WTC11 (cell line): ENCODE measurements at regions not wholly inside any gene's neighbourhood (a gene's known extent, or its start where the extent isn't known, plus 50 kb on each side); places are given as distances from the start of the nearest gene placed in this dataset.

Experiments used
- ATAC-seq: fragments of 200-7000 bp; cut with Tn5 transposase; 2 replicates; pipeline ENCODE4 v1.10.0; 2021; ENCODE audit warnings: mild to moderate bottlenecking, moderate library complexity
- CTCF ChIA-PET: fragments of 300-600 bp; sonication (Branson Sonifier 250); formaldehyde crosslinking; loops from one replicate; lab custom pipeline; 2021; ENCODE audit warnings: antibody characterized with exemption; lab: Charles Lee
- POLR2A ChIA-PET: fragments of 350-600 bp; sonication (Branson Sonifier 250); formaldehyde crosslinking; loops from one replicate; lab custom pipeline; 2021; ENCODE audit warnings: antibody characterized with exemption; lab: Charles Lee
- DNase-seq: peaks from one replicate; pipeline ENCODE4 v3.0.0; 2021; ENCODE audit warnings: low spot score
- H3K27ac Mint-ChIP-seq: 2 replicates; pipeline ENCODE4 v1.8.0; 2021; ENCODE audit warnings: mixed read lengths
- H3K27me3 Mint-ChIP-seq: 2 replicates; pipeline ENCODE4 v1.8.0; 2021; ENCODE audit warnings: low read depth, mild to moderate bottlenecking, moderate library complexity, mixed read lengths
- H3K36me3 Mint-ChIP-seq: 2 replicates; pipeline ENCODE4 v1.8.0; 2021; ENCODE audit warnings: mixed read lengths
- H3K4me1 Mint-ChIP-seq: 2 replicates; pipeline ENCODE4 v1.8.0; 2022; ENCODE audit warnings: mixed read lengths
- H3K4me3 Mint-ChIP-seq: 2 replicates; pipeline ENCODE4 v1.8.0; 2021; ENCODE audit warnings: mild to moderate bottlenecking, moderate library complexity, mixed read lengths
- H3K9me3 Mint-ChIP-seq: 2 replicates; pipeline ENCODE4 v1.8.0; 2021; ENCODE audit warnings: mixed read lengths
- ARID4B ChIP-seq: sonication (generic); formaldehyde crosslinking; IDR thresholded peaks from 2 replicates; pipeline ENCODE4 v1.8.0; 2023; ENCODE audit warnings: missing genetic modification reagents, mild to moderate bottlenecking, borderline replicate concordance
- ATF6 ChIP-seq: sonication (generic); formaldehyde crosslinking; IDR thresholded peaks from 2 replicates; pipeline ENCODE4 v1.8.1; 2023; ENCODE audit warnings: mild to moderate bottlenecking, missing genetic modification reagents
- CBFB ChIP-seq: sonication (generic); formaldehyde crosslinking; IDR thresholded peaks from 2 replicates; pipeline ENCODE4 v1.8.1; 2022; ENCODE audit warnings: mild to moderate bottlenecking, low read depth, missing genetic modification reagents
- CREB1 ChIP-seq: sonication (generic); formaldehyde crosslinking; IDR thresholded peaks from 2 replicates; pipeline ENCODE4 v1.8.0; 2023; ENCODE audit warnings: mild to moderate bottlenecking, missing genetic modification reagents
- ERG ChIP-seq: fragments of 250-450 bp; sonication (Bioruptor Pico); IDR thresholded peaks from 2 replicates; pipeline ENCODE4 v1.8.0; 2021; ENCODE audit warnings: mild to moderate bottlenecking
- ESRRA ChIP-seq: sonication (generic); formaldehyde crosslinking; IDR thresholded peaks from 2 replicates; pipeline ENCODE4 v1.8.1; 2022; ENCODE audit warnings: mild to moderate bottlenecking, missing genetic modification reagents, borderline replicate concordance
- GABPB1 ChIP-seq: sonication (generic); formaldehyde crosslinking; IDR thresholded peaks from 2 replicates; pipeline ENCODE4 v1.8.1; 2023; ENCODE audit warnings: mild to moderate bottlenecking, missing genetic modification reagents
- JAZF1 ChIP-seq: fragments of 250-450 bp; sonication (Bioruptor Pico); IDR thresholded peaks from 2 replicates; pipeline ENCODE4 v1.9.0; 2021; ENCODE audit warnings: moderate library complexity, mild to moderate bottlenecking, inconsistent platforms
- NR1H2 ChIP-seq: sonication (generic); formaldehyde crosslinking; IDR thresholded peaks from 2 replicates; pipeline ENCODE4 v1.9.0; 2021; ENCODE audit warnings: mild to moderate bottlenecking, moderate library complexity, missing genetic modification reagents
- SMAD4 ChIP-seq: sonication (generic); formaldehyde crosslinking; IDR thresholded peaks from 2 replicates; pipeline ENCODE4 v1.8.0; 2022; ENCODE audit warnings: mild to moderate bottlenecking, missing genetic modification reagents
- SOX15 ChIP-seq: fragments of 250-450 bp; sonication (Bioruptor Pico); IDR thresholded peaks from 2 replicates; pipeline ENCODE4 v1.9.0; 2021; ENCODE audit warnings: mild to moderate bottlenecking
- TCF7 ChIP-seq: sonication (generic); formaldehyde crosslinking; IDR thresholded peaks from 2 replicates; pipeline ENCODE4 v1.8.0; 2022; ENCODE audit warnings: mild to moderate bottlenecking, low read depth, missing genetic modification reagents, moderate library complexity
- TP53 ChIP-seq: sonication (generic); formaldehyde crosslinking; IDR thresholded peaks from 2 replicates; pipeline ENCODE4 v1.8.1; 2023; ENCODE audit warnings: mild to moderate bottlenecking, missing genetic modification reagents
- ZBTB43 ChIP-seq: sonication (generic); formaldehyde crosslinking; IDR thresholded peaks from 2 replicates; pipeline ENCODE4 v1.8.1; 2023; ENCODE audit warnings: mild to moderate bottlenecking, missing genetic modification reagents
- ZMAT4 ChIP-seq: fragments of 250-450 bp; sonication (Bioruptor Pico); IDR thresholded peaks from 2 replicates; pipeline ENCODE4 v1.9.0; 2021; ENCODE audit warnings: mild to moderate bottlenecking
- ZNF121 ChIP-seq: sonication (generic); formaldehyde crosslinking; IDR thresholded peaks from 2 replicates; pipeline ENCODE4 v1.8.0; 2023; ENCODE audit warnings: missing genetic modification reagents
- ZNF138 ChIP-seq: sonication (generic); formaldehyde crosslinking; conservative IDR thresholded peaks from 2 replicates; pipeline ENCODE4 v1.8.1; 2022; ENCODE audit warnings: mild to moderate bottlenecking, moderate library complexity, missing genetic modification reagents
- ZSCAN18 ChIP-seq: fragments of 250-450 bp; sonication (Bioruptor Pico); IDR thresholded peaks from 2 replicates; pipeline ENCODE4 v2.1.2; 2022; ENCODE audit warnings: mild to moderate bottlenecking, moderate library complexity

GRCh38 chr10:128568491-128568890, 442.3 kb upstream of the MKI67 start:
- DNase-seq (no peak), ATAC-seq (no peak)
- H3K27ac Mint-ChIP-seq: no peak overlapping the region
- no peak for TF ChIP-seq JAZF1 (CRISPR knock-in tag)
- TF ChIP-seq ESRRA (CRISPR knock-in tag): no peak
- no peak for TF ChIP-seq SOX15 (CRISPR knock-in tag)
- no peak for TF ChIP-seq NR1H2
- TF ChIP-seq CREB1 (CRISPR knock-in tag): no peak
- no peak for TF ChIP-seq SMAD4 (CRISPR knock-in tag)
- TF ChIP-seq ZNF138 (CRISPR knock-in tag): no peak
- no peak for TF ChIP-seq ERG (CRISPR knock-in tag)
- TF ChIP-seq ARID4B (CRISPR knock-in tag): no peak
- TF ChIP-seq ZNF121 (CRISPR knock-in tag): no peak
- TF ChIP-seq ZMAT4 (CRISPR knock-in tag): no peak
- no peak for TF ChIP-seq ATF6 (CRISPR knock-in tag)
- no peak for TF ChIP-seq TCF7 (CRISPR knock-in tag)
- TF ChIP-seq TP53 (CRISPR knock-in tag): no peak
- TF ChIP-seq ZSCAN18: no peak
- no peak for TF ChIP-seq CBFB (CRISPR knock-in tag)
- TF ChIP-seq ZBTB43 (CRISPR knock-in tag): no peak
- TF ChIP-seq GABPB1 (CRISPR knock-in tag): no peak
- peaks cover 19% of the 10 kb centered on the region for H3K4me1 Mint-ChIP-seq
- no peaks in the 10 kb centered on the region for H3K27me3 Mint-ChIP-seq
- POLR2A ChIA-PET: no interaction called here
- CTCF ChIA-PET: interaction anchor here (0.7 to 2.2 kb wide), 2 partner anchors 17 to 300 kb away, joined by 3 to 5 read pairs; no protein-coding TSS in a partner anchor
- H3K36me3 Mint-ChIP-seq: no peaks in the 10 kb centered on the region
- H3K4me3 Mint-ChIP-seq: no peak overlapping the region
- peaks cover 11% of the 10 kb centered on the region for H3K9me3 Mint-ChIP-seq
